Muscle of leg (tissue), 3 donors: ENCODE measurements at regions not wholly inside any gene's neighbourhood (a gene's known extent, or its start where the extent isn't known, plus 50 kb on each side); places are given as distances from the start of the nearest gene placed in this dataset.
"Not testable (repeated sequence)": the region's sequence is repeated elsewhere in the genome, so short reads cannot be mapped to it uniquely, and the experiment has no call there.

Experiments
- DNase-seq: peaks from one replicate; pipeline ENCODE4 v3.0.0; 2013
- H3K27ac ChIP-seq: one replicate; pipeline ENCODE4 v1.5.1; 2013; ENCODE audit warnings: mild to moderate bottlenecking, low read length, control low read depth
- H3K27me3 ChIP-seq: one replicate; pipeline ENCODE4 v1.6.1; 2013; ENCODE audit warnings: low read length; ENCODE audit not compliant: control insufficient read depth, insufficient read depth
- H3K36me3 ChIP-seq: one replicate; pipeline ENCODE4 v1.6.1; 2013; ENCODE audit warnings: low read length; ENCODE audit not compliant: control insufficient read depth, insufficient read depth
- H3K4me1 ChIP-seq: one replicate; pipeline ENCODE4 v1.6.1; 2013; ENCODE audit warnings: low read length; ENCODE audit not compliant: control insufficient read depth, insufficient read depth
- H3K4me3 ChIP-seq: one replicate; pipeline ENCODE4 v1.5.1; 2013; ENCODE audit warnings: low read length, control low read depth
- H3K9me3 ChIP-seq: replicated peaks from 2 replicates; pipeline ENCODE4 v1.6.1; 2013; ENCODE audit warnings: low read depth, low read length; ENCODE audit not compliant: control insufficient read depth
- WGBS: methylation state at CpG from one replicate; pipeline ENCODE4 v1.1.5; 2013; ENCODE audit warnings: missing lambda C conversion rate; ENCODE audit not compliant: insufficient coverage; 5-methylcytosine and 5-hydroxymethylcytosine counted together

DNA sequence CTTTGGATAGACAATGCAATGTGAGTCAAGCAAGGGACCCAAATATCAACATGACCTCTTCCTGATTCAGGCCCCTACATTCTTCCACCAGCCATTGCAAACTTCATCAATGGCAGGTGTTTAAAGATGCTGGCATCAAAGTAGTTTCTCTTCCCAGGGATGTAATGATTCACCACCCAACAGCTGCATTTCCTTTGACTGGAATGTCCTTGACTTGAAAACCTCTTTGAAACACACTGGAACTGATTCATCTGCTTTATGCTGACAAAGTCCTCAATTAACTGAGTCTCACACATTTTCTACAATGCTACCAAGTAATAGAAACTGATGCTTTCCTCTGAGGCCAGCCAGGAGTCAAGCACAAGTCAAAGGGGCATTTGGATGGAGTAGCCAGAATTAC, 385.5 kb downstream of the GBE1 start:
- no peaks in the 10 kb centered on the region for H3K27me3 ChIP-seq
- H3K27ac ChIP-seq: no peak overlapping the region
- H3K4me1 ChIP-seq: no peaks in the 10 kb centered on the region

DNA sequence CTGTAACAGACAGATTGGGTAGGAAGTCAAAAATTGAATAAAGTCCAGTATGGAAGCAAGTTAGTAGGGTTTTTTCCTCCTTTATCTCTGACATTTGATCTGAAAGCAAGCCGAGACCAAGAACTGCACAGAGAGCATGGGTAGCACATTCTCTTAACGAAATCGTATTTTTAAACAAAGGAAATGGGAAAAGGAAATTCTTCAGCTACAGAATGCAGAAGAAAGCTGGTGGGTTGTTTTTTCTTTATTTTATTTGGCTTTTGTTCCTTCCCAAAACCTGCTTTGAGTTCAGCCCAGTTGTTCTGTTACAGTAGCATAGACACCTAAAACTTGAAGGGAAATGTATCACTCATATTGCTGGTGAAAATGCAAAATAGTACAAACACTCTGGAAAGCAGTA, 397.0 kb downstream of the GBE1 start:
- Histone ChIP-seq H3K4me3 (no peak overlapping the region), H3K36me3 (no peaks in the 10 kb centered on the region), H3K27me3 (no peaks in the 10 kb centered on the region), H3K4me1 (no peaks in the 10 kb centered on the region), H3K9me3 (no peaks in the 10 kb centered on the region), H3K27ac (no peak overlapping the region)
- DNase-seq: no peak
- WGBS: no CpG with 5 or more reads among the region's 3 CpGs

More for the DNA sequence above, 385.5 kb downstream of the GBE1 start:
- no peaks in the 10 kb centered on the region for H3K9me3 ChIP-seq
- no peak overlapping the region for H3K4me3 ChIP-seq
- DNase-seq: peak; percentile 39
- no peaks in the 10 kb centered on the region for H3K36me3 ChIP-seq

DNA sequence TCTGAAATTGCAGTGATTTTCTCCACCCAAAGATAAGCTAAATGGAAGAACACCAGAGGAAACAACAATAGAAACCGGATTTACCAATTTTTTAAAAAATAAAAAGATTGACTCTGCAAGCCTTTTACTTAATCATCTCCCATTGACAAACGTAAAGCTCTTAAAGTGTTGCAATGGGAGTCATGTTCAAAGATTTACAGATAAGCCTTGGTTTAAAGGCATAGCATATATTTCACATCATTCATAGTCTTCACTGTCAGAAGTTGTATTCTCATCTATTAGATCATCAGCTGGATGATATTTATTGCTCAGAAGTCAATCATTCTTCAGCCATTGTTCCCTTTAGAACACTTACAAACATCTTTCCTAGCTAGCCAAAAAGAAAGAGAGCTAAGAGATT, 397.6 kb downstream of the GBE1 start:
- Histone ChIP-seq H3K27ac (no peak overlapping the region), H3K4me1 (no peaks in the 10 kb centered on the region), H3K27me3 (no peaks in the 10 kb centered on the region), H3K9me3 (no peaks in the 10 kb centered on the region), H3K36me3 (no peaks in the 10 kb centered on the region), H3K4me3 (no peak overlapping the region)
- no peak for DNase-seq
- no CpG with 5 or more reads among the region's 2 CpGs for WGBS

DNA sequence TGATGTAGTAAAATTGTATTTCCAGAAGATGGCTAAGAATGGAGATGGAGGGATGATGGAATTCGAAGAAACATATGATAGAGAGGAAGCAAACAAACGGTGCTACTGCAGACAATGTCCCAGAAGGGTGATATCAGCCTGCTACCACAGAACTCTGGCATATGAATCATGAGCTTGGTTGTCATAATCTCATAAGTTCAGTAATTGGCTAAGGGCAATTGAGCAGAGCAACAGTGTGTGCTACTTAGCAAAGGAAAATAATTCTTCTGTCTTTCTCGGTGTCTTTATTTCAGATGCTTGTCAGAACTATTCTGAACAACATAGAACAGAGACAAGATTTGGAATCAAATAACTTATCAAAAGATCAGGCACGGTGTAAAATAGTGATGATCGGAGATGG, 407.3 kb downstream of the GBE1 start:
- no peak overlapping the region for H3K4me3 ChIP-seq
- no peak for DNase-seq
- H3K9me3 ChIP-seq: no peaks in the 10 kb centered on the region
- no peak overlapping the region for H3K27ac ChIP-seq
- no peaks in the 10 kb centered on the region for H3K27me3 ChIP-seq
- H3K36me3 ChIP-seq: no peaks in the 10 kb centered on the region
- WGBS: 56% methylated on average over 2 of the region's 5 CpGs
- no peaks in the 10 kb centered on the region for H3K4me1 ChIP-seq

DNA sequence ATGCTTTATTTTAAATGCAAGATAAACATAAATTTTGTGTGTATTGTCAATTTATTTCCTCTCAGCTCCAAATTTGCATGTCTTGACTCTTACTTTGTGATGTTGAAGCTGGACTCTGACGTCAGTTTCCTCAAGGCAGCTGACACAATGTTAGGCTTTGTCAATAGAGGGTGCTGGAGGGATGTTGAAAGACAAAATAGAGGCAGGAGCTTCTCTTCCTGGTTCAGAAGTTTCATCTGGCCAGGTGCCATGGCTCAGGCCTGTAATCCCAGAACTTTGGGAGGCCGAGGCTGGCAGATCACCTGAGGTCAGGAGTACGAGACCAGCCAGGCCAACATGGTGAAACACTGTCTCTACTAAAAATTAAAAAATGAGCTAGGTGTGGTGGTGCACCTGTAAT, 408.6 kb downstream of the GBE1 start:
- no peaks in the 10 kb centered on the region for H3K4me1 ChIP-seq
- H3K27ac ChIP-seq: no peak overlapping the region
- WGBS: 32% methylated on average over 2 of the region's 3 CpGs
- DNase-seq: peak; percentile 8
- H3K9me3 ChIP-seq: no peaks in the 10 kb centered on the region
- H3K27me3 ChIP-seq: no peaks in the 10 kb centered on the region
- no peak overlapping the region for H3K4me3 ChIP-seq
- H3K36me3 ChIP-seq: no peaks in the 10 kb centered on the region

DNA sequence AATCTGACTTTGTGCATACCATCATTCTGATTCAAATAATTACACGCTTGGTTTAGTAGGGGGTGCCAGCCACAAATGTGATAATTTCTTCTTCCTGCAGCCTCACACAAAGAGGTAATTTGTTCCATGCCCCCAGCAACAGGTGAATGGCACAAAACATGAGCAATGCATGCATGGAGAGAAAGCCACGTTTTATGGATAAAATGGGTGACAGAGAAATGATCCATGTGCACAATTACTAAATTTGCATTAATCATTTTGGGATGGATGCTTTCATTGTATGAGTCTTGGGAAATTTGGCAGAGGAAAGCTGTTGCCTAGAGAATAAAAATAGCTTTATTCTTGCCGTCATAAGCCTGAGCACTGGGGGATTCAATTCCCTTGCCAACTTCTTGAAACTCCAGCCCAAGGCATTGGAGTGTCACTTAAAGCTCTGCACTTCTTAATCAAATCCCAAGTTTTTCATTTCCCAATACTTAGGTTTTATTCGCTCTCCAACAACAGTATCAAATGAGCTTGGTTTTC, 411.6 kb downstream of the GBE1 start:
- DNase-seq: peak; percentile 24
- no CpG with 5 or more reads among the region's 4 CpGs for WGBS

DNA sequence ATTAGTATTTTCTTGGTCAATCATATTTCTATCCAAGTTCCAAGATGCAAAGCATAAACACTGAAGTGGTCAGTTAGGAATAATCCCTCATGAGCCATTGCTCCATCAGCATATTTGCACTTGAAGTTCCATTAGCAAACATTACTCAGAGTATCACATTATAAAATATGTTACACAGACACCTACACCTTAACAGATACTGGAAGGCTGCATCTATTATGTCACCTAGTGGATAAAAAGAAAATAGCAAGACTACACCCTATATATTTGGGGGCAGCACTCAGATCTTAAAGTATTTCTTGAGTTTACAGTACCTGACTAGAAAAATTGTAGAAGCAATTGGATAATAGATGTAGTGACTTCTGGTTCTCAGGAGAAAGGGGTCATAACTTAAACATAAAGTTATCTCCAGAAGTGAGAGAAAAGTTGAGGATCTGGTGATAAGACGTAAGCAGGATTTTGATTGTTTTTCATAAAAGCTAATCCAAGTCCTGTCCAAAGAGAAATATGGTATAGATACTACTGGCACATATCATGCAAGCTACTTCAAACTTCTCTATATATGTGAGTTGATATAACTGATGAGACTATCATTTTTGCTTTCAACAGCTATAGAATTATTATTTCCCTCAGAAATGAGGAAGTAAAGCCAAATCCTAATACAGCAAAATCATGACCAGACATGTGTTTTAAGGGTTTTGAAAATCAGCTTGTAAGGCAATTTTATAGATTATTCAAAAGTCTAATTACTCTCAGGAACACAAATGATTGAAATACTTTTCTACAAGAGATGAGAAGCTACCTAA, 422.2 kb downstream of the GBE1 start:
- no peaks in the 10 kb centered on the region for H3K36me3 ChIP-seq
- H3K27ac ChIP-seq: no peak overlapping the region
- no peak for DNase-seq
- no peak overlapping the region for H3K4me3 ChIP-seq
- no CpG with 5 or more reads among the region's 1 CpG for WGBS
- H3K27me3 ChIP-seq: no peaks in the 10 kb centered on the region
- H3K9me3 ChIP-seq: no peaks in the 10 kb centered on the region
- H3K4me1 ChIP-seq: no peaks in the 10 kb centered on the region

More for the DNA sequence above, 411.6 kb downstream of the GBE1 start:
- Histone ChIP-seq H3K36me3 (no peaks in the 10 kb centered on the region), H3K4me1 (no peaks in the 10 kb centered on the region), H3K27me3 (no peaks in the 10 kb centered on the region), H3K27ac (no peak overlapping the region), H3K9me3 (no peaks in the 10 kb centered on the region), H3K4me3 (no peak overlapping the region)

DNA sequence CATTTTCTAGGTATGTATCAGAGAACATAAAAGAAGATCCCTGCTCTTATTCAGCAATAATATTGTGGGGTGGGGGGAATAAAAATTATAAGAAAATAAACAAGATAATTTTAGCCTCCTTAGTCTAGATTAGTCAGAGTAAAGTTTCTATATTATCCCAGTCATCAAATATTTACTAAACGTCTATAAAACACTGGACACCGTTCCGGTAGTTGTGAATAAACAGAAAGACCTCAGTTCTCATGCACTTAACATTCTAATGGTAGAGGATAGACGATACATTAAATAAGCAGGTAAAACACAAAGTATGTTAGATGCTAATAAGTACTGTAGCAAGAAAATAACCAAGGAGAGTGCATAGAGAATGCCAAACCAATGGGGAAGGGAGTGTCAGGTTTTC, 425.0 kb downstream of the GBE1 start:
- Histone ChIP-seq H3K4me3 (no peak overlapping the region), H3K27me3 (no peaks in the 10 kb centered on the region), H3K27ac (no peak overlapping the region), H3K4me1 (no peaks in the 10 kb centered on the region), H3K9me3 (no peaks in the 10 kb centered on the region), H3K36me3 (no peaks in the 10 kb centered on the region)
- WGBS: no CpG with 5 or more reads among the region's 4 CpGs
- DNase-seq: no peak

DNA sequence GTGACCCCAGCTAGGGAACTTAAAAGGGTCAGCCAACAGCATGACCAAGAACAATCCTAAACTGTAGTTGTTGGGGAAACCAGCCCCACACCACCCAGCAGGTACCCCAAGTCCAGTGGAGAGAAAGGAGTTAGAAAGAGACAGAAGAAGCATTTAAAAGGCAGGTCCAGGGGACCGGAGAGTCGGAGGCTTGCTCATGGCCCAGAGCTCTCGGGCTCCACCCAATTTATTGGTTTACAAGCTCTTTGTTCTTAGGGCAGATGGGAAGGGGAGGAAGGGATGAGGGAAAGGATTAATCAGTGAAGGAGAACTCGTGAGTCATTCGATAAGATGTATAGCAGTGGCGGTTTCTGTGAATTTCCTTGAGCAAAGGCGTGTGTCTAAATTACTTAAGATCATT, 431.6 kb downstream of the GBE1 start:
- not testable (repeated sequence) for H3K4me3 ChIP-seq, H3K4me1 ChIP-seq, H3K9me3 ChIP-seq, H3K27ac ChIP-seq, H3K27me3 ChIP-seq, DNase-seq, H3K36me3 ChIP-seq
- WGBS: 87% methylated on average over 4 of the region's 7 CpGs

DNA sequence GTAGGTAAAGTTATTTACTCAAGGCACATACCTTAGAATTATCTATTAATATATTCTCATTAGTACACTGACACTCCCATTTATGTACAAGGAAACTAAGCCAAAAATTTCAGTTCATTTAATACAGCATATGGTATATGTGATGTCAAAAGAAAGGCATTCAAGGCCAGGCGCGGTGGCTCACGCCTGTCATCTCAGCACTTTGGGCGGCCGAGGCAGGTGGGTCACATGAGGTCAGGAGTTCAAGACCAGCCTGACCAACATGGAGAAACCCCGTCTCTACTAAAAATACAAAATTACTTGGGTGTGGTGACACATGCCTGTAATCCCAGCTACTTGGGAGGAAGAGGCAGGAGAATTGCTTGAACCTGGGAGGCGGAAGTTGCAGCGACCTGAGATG, 435.2 kb downstream of the GBE1 start:
- H3K4me1 ChIP-seq: no peaks in the 10 kb centered on the region
- no peak for DNase-seq
- no peaks in the 10 kb centered on the region for H3K36me3 ChIP-seq
- 93% methylated on average over 8 of the region's 8 CpGs for WGBS
- H3K27ac ChIP-seq: no peak overlapping the region
- no peaks in the 10 kb centered on the region for H3K27me3 ChIP-seq
- H3K9me3 ChIP-seq: no peaks in the 10 kb centered on the region
- H3K4me3 ChIP-seq: no peak overlapping the region

DNA sequence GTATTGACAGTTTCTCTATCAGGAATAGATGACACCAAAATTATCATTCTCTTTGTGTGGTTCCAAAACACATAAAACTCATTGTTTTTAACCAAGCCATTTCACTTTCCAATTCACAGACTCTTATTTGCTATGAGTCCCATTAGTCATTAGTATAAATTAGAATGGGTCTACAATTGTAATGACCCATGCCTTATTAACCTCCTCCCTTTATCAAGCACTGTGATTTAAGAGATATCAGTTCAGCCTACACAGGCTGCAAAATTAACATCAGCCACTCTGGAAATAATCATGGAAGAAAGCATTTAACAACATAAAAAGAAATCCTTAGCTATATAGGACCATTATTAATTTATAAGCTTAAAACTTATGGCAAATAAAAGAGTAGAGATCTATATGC, 440.6 kb downstream of the GBE1 start:
- Histone ChIP-seq H3K36me3 (no peaks in the 10 kb centered on the region), H3K4me3 (no peak overlapping the region)
- no peak for DNase-seq

More for the DNA sequence above, 440.6 kb downstream of the GBE1 start:
- no peaks in the 10 kb centered on the region for H3K9me3 ChIP-seq
- no peaks in the 10 kb centered on the region for H3K27me3 ChIP-seq
- H3K4me1 ChIP-seq: no peaks in the 10 kb centered on the region
- no peak overlapping the region for H3K27ac ChIP-seq
